ENCODE measurements at regions not wholly inside any gene's neighbourhood (a gene's known extent, or its start where the extent isn't known, plus 50 kb on each side); places are given as distances from the start of the nearest gene placed in this dataset.

GRCh38 chr2:129724021-129724757, 255.3 kb upstream of the RAB6C start:
- no peak for DNase-seq
- H3K27me3 ChIP-seq = no peaks in the 10 kb centered on the region
- H3K36me3 ChIP-seq = no peaks in the 10 kb centered on the region

GRCh38 chr2:129726216-129726615, 253.2 kb upstream of the RAB6C start:
- Histone ChIP-seq H3K27me3 (no peaks in the 10 kb centered on the region), H3K9me3 (no peaks in the 10 kb centered on the region), H3K36me3 (no peaks in the 10 kb centered on the region), H3K4me3 (ENCODE audit: low read depth, low read length) (no peak overlapping the region), H3K4me1 (no peaks in the 10 kb centered on the region)
- no peak for TF ChIP-seq CTCF (IDR thresholded peaks at IDR 0.05; ENCODE audit: low read depth, low read length)
- DNase-seq = no peak

More at GRCh38 chr2:129724021-129724757, 255.3 kb upstream of the RAB6C start:
- no peaks in the 10 kb centered on the region for H3K4me1 ChIP-seq
- no peak for TF ChIP-seq CTCF (IDR thresholded peaks at IDR 0.05; ENCODE audit: low read depth, low read length)
- no peaks in the 10 kb centered on the region for H3K9me3 ChIP-seq
- H3K4me3 ChIP-seq (ENCODE audit: low read depth, low read length) = no peak overlapping the region

- no peaks in the 10 kb centered on the region for H3K27me3 ChIP-seq
- TF ChIP-seq CTCF (IDR thresholded peaks at IDR 0.05; ENCODE audit: low read depth, low read length) = no peak
- no peaks in the 10 kb centered on the region for H3K9me3 ChIP-seq
- H3K4me1 ChIP-seq = no peaks in the 10 kb centered on the region
- H3K36me3 ChIP-seq = no peaks in the 10 kb centered on the region
- H3K4me3 ChIP-seq (ENCODE audit: low read depth, low read length) = no peak overlapping the region
- no peak for DNase-seq
Measured at GRCh38 chr2:129727286-129727685, 252.2 kb upstream of the RAB6C start.

DNA sequence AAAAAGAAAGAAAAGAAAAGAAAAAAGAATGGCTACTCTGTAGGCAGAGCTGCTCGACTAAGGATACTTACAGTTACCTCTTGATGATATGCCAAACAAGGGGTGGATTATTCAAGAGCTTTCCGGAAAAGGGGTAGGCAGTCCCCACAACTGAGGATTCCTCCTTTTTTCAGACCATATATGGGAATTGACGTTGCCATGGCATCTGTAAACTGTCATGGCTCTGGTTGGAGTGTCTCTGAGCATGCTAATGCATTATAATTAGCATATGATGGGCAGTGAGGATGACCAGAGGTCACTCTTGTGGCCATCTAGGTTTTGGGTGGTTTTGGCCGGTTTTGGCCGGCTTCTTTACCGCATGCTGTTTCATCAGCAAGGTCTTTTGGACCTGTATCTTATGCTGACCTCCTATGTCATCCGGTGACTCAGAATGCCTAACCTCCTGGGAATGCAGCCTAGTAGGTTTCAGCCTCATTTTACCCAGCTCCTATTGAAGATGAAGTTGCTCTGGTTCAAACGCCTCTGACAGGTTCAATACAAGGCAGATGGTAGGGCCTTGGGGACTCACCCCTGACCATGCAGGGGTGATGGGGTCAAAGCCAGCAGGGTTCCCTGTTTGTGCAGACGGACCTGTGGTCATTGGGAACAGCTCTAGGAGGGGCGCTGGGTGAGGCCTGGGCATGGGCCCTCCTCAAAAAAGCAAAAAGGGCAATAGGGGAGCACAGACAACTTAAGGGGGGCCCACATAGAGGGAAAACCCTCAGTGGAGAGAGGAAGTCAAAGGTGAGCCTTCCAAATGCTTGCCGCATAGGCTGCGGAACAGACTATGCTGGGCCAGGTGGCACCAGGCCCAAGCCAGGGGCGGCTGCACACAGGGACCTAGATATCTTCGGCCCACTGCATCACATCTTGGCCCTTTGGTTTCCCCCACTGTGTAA, 251.2 kb upstream of the RAB6C start:
- H3K27me3 ChIP-seq = no peaks in the 10 kb centered on the region
- H3K36me3 ChIP-seq = no peaks in the 10 kb centered on the region
- H3K4me3 ChIP-seq (ENCODE audit: low read depth, low read length) = no peak overlapping the region
- no peaks in the 10 kb centered on the region for H3K4me1 ChIP-seq
- DNase-seq = no peak
- H3K9me3 ChIP-seq = no peaks in the 10 kb centered on the region
- TF ChIP-seq CTCF (IDR thresholded peaks at IDR 0.05; ENCODE audit: low read depth, low read length) = no peak

GRCh38 chr2:129729011-129729410, 250.5 kb upstream of the RAB6C start:
- Histone ChIP-seq H3K27me3 (no peaks in the 10 kb centered on the region), H3K4me3 (ENCODE audit: low read depth, low read length) (no peak overlapping the region), H3K36me3 (no peaks in the 10 kb centered on the region), H3K4me1 (no peaks in the 10 kb centered on the region), H3K9me3 (no peaks in the 10 kb centered on the region)
- TF ChIP-seq CTCF (IDR thresholded peaks at IDR 0.05; ENCODE audit: low read depth, low read length) = no peak
- no peak for DNase-seq

DNA sequence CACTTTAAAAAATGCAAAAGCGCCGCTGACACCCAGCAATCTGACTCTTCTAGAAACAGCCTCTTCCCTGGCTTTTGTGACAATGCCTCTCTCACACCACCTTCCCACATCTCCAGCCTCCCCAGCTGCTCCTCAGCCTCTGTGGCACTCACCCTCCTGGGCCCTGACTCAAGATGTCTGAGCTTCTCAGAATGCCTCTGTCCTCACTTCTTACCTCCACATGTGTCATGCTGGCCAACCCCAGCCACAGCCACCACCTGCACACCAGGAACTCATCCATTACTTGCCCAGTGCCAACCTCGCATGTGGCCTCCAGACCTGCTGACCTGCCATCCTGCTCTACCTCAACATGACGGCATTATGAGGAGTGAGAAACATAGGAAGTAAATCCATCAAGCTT, 249.8 kb upstream of the RAB6C start:
- DNase-seq = no peak
- TF ChIP-seq CTCF (IDR thresholded peaks at IDR 0.05; ENCODE audit: low read depth, low read length) = no peak

More for the DNA sequence above, 249.8 kb upstream of the RAB6C start:
- Histone ChIP-seq H3K9me3 (no peaks in the 10 kb centered on the region), H3K36me3 (no peaks in the 10 kb centered on the region), H3K4me3 (ENCODE audit: low read depth, low read length) (no peak overlapping the region), H3K27me3 (no peaks in the 10 kb centered on the region), H3K4me1 (no peaks in the 10 kb centered on the region)
